ENCODE measurements at regions not wholly inside any gene's neighbourhood (a gene's known extent, or its start where the extent isn't known, plus 50 kb on each side); places are given as distances from the start of the nearest gene placed in this dataset.
"Not testable (repeated sequence)": the region's sequence is repeated elsewhere in the genome, so short reads cannot be mapped to it uniquely, and the experiment has no call there.

DNA sequence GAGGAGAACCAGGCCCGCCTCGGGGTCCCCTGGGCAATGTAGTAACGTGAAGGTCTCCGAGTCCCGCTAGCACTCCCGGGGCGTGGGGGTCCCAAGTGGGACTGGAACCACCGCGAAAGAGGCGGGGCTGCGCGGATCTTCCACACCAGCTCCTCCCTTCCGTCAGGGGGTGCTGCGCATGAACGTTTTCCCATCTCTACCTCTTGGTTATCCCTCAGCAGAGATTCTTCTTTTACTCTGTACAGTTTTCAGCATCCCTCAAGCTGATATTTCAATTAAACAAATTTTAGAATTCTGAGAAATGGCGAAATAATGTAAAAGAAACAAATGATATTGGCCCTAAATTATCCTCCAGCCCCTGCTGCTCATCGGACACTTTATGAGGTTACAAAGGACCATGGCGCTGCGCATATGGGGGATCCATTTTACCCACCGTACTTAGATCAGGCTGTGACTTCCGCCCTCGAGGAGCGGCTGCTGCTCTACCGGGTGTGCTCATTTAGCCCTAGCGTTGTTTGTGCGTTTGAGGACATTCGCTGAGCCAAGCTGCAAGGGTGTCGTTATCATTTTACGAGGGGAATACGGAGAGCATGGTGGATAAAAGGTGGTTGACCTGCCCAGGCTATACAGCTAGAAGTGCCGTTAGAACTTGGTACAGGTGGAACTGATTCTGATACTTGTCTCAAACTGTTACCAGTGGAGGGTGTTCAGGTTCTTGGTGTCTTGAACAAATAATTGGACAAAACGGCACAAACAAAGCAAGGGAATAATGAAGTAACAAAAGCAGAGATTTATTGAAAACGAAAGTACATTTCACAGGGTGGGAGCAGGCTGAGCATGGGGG is 75.2 kb upstream of the CHD6 start:
- DNase-seq (peak; percentile 85), ATAC-seq (peak; percentile 97 to 98)
- Histone ChIP-seq H3K36me3 (no peaks in the 10 kb centered on the region), H3K9me3 (no peaks in the 10 kb centered on the region), H3K4me1 (peaks cover 11% of the 10 kb centered on the region), H3K4me3 (peak overlapping the region; percentile 87), H3K27ac (peak overlapping the region; percentile 93), H3K27me3 (ENCODE audit: low read depth) (no peaks in the 10 kb centered on the region)
- TF ChIP-seq, protein P1, sequence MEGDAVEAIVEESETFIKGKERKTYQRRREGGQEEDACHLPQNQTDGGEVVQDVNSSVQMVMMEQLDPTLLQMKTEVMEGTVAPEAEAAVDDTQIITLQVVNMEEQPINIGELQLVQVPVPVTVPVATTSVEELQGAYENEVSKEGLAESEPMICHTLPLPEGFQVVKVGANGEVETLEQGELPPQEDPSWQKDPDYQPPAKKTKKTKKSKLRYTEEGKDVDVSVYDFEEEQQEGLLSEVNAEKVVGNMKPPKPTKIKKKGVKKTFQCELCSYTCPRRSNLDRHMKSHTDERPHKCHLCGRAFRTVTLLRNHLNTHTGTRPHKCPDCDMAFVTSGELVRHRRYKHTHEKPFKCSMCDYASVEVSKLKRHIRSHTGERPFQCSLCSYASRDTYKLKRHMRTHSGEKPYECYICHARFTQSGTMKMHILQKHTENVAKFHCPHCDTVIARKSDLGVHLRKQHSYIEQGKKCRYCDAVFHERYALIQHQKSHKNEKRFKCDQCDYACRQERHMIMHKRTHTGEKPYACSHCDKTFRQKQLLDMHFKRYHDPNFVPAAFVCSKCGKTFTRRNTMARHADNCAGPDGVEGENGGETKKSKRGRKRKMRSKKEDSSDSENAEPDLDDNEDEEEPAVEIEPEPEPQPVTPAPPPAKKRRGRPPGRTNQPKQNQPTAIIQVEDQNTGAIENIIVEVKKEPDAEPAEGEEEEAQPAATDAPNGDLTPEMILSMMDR (IDR thresholded peaks at IDR 0.05): peak; percentile 58
- intact Hi-C loops (cut with DNase I): no loop called here

DNA sequence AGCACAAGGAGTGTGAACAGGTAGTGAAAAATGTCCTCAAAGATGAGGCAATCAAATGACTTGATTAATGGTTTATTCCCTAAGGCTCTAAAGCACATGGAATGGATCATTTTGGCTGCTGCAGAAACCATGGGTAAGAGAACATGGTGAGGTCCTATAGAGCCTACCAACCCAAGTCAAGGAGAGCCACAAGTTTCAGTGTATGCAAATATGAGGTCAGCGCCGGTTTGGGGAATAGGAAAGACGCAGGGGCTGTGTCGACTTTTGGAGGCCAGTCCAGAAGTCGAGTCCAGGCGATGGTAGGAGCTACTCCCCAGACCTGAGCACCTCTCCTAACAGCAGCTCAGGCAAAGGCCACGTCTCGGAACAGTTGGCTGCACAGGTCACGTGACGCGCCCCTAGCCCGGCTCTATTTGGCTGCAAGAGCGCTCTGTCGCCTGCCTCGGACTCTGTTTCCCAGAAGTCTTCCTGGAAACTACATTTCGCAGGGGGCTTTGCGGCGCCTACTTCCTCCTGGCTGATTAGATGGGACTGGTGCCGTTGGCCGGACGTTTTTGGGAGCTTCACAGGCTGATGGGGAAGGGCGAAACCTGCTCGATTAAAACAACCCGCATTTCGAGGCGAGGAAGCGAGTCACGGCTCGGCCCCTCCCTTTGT is 74.4 kb upstream of the CHD6 start:
- TF ChIP-seq, protein P1 (IDR thresholded peaks at IDR 0.05): no peak
- Histone ChIP-seq H3K4me1 (peaks cover 11% of the 10 kb centered on the region), H3K27ac (peak overlapping the region; percentile 93), H3K9me3 (no peaks in the 10 kb centered on the region), H3K4me3 (peak overlapping the region; percentile 87), H3K27me3 (ENCODE audit: low read depth) (no peaks in the 10 kb centered on the region), H3K36me3 (no peaks in the 10 kb centered on the region)
- peak; percentile 91 for DNase-seq
- intact Hi-C loops (cut with DNase I): no loop called here
- ATAC-seq: peak; percentile 84 to 85

GRCh38 chr20:41691443-41691842 is 73.3 kb upstream of the CHD6 start:
- Histone ChIP-seq H3K36me3 (no peaks in the 10 kb centered on the region), H3K9me3 (no peaks in the 10 kb centered on the region), H3K4me3 (no peak overlapping the region), H3K27ac (no peak overlapping the region), H3K27me3 (ENCODE audit: low read depth) (no peaks in the 10 kb centered on the region), H3K4me1 (peaks cover 11% of the 10 kb centered on the region)
- ATAC-seq: no peak
- no peak for DNase-seq
- intact Hi-C loops (cut with DNase I): no loop called here
- TF ChIP-seq, protein P1 (IDR thresholded peaks at IDR 0.05): no peak

GRCh38 chr20:41690702-41691101 is 72.5 kb upstream of the CHD6 start:
- H3K27ac ChIP-seq: no peak overlapping the region
- TF ChIP-seq, protein P1 (IDR thresholded peaks at IDR 0.05): no peak
- ATAC-seq: no peak
- intact Hi-C loops (cut with DNase I): no loop called here
- no peak overlapping the region for H3K4me3 ChIP-seq
- DNase-seq: no peak
- no peaks in the 10 kb centered on the region for H3K27me3 ChIP-seq (ENCODE audit: low read depth)
- no peaks in the 10 kb centered on the region for H3K9me3 ChIP-seq
- H3K4me1 ChIP-seq: peaks cover 11% of the 10 kb centered on the region
- H3K36me3 ChIP-seq: no peaks in the 10 kb centered on the region

- H3K27me3 ChIP-seq (ENCODE audit: low read depth): no peaks in the 10 kb centered on the region
- H3K9me3 ChIP-seq: no peaks in the 10 kb centered on the region
- no peaks in the 10 kb centered on the region for H3K4me1 ChIP-seq
- intact Hi-C loops (cut with DNase I): no loop called here
- ATAC-seq: no peak
- H3K4me3 ChIP-seq: no peak overlapping the region
- no peaks in the 10 kb centered on the region for H3K36me3 ChIP-seq
- no peak overlapping the region for H3K27ac ChIP-seq
- TF ChIP-seq, protein P1 (IDR thresholded peaks at IDR 0.05): no peak
- no peak for DNase-seq
Observed at GRCh38 chr20:41686961-41687360, 68.8 kb upstream of the CHD6 start.

DNA sequence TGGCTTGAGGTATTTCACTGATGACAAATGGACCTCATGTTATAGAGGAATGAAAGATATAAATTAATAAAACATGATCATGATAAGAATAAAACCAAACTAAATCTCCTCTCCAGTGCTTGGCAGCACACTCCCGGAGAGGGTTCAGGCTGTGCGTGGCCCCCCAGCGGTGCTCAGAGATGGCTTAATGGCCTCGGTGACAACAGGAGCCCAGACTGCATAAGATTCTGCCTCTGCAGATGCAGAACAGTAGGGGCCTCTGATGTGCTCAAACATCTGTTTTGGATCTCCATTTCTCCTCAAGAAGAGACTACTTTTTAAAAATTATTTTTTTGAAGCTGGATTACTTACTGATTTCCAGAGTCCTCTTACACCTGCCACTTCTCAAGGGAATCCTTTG is 67.0 kb upstream of the CHD6 start:
- H3K27me3 ChIP-seq (ENCODE audit: low read depth); intact Hi-C loops (cut with DNase I); H3K4me1 ChIP-seq; ATAC-seq; H3K27ac ChIP-seq; H3K36me3 ChIP-seq; H3K4me3 ChIP-seq; H3K9me3 ChIP-seq; DNase-seq: not testable (repeated sequence)
